GM23338 (cell line): ENCODE measurements at regions not wholly inside any gene's neighbourhood (a gene's known extent, or its start where the extent isn't known, plus 50 kb on each side); places are given as distances from the start of the nearest gene placed in this dataset.

Experiments used
- CTCF ChIP-seq, 2 experiments: fragments of 200-600 bp in 1 of 2; sonication (generic) in 1 of 2; conservative IDR thresholded peaks; 2 replicates each; pipeline versions ENCODE4 v1.5.1 to v1.6.1; 2016 to 2017; ENCODE audit warnings: antibody characterized with exemption in 2 of 2, low read depth in 2 of 2, mild to moderate bottlenecking in 2 of 2, moderate library complexity in 1 of 2
- EZH2 ChIP-seq: fragments of 200-600 bp; sonication (generic); IDR thresholded peaks from one replicate; pipeline ENCODE4 v1.8.0; 2017; ENCODE audit warnings: antibody characterized with exemption, mild to moderate bottlenecking, low read depth; ENCODE audit not compliant: unreplicated experiment
- EZH2phosphoT487 ChIP-seq: fragments of 200-600 bp; sonication (generic); IDR thresholded peaks from one replicate; pipeline ENCODE4 v1.8.1; 2018; ENCODE audit warnings: antibody characterized with exemption; ENCODE audit not compliant: unreplicated experiment
- POLR2AphosphoS5 ChIP-seq: IDR thresholded peaks from 2 replicates; pipeline ENCODE4 v1.6.1; 2016; ENCODE audit warnings: antibody characterized with exemption, low read depth
- REST ChIP-seq: IDR thresholded peaks from one replicate; pipeline ENCODE4 v1.6.1; 2018; ENCODE audit warnings: antibody characterized with exemption; ENCODE audit not compliant: unreplicated experiment

- no peak for TF ChIP-seq CTCF (conservative IDR thresholded peaks at IDR 0.05; ENCODE audit: low read depth in 2 of 2)
- no peak for TF ChIP-seq POLR2AphosphoS5
- no peak for TF ChIP-seq EZH2phosphoT487
- no peak for TF ChIP-seq EZH2
- TF ChIP-seq REST = no peak
These were observed 114.0 kb upstream of the SLC39A10 start for GRCh38 chr2:195543063-195543462.
